ENCODE measurements at regions not wholly inside any gene's neighbourhood (a gene's known extent, or its start where the extent isn't known, plus 50 kb on each side); places are given as distances from the start of the nearest gene placed in this dataset.
"Not testable (repeated sequence)": the region's sequence is repeated elsewhere in the genome, so short reads cannot be mapped to it uniquely, and the experiment has no call there.

- no peaks in the 10 kb centered on the region for H3K4me1 Mint-ChIP-seq
- peaks cover 16% of the 10 kb centered on the region for H3K9me3 Mint-ChIP-seq
- H3K36me3 Mint-ChIP-seq = no peaks in the 10 kb centered on the region
- no peak overlapping the region for H3K27ac Mint-ChIP-seq
- H3K27me3 Mint-ChIP-seq = peaks cover 11% of the 10 kb centered on the region
- no peak overlapping the region for H3K4me3 Mint-ChIP-seq
These were observed 285.2 kb upstream of the ATP10A start for GRCh38 chr15:26148156-26148860.

- peaks cover 9% of the 10 kb centered on the region for H3K27me3 Mint-ChIP-seq
- no peak overlapping the region for H3K27ac Mint-ChIP-seq
- peaks cover 6% of the 10 kb centered on the region for H3K9me3 Mint-ChIP-seq
- no peaks in the 10 kb centered on the region for H3K4me1 Mint-ChIP-seq
- H3K36me3 Mint-ChIP-seq = no peaks in the 10 kb centered on the region
- no peak overlapping the region for H3K4me3 Mint-ChIP-seq
These were observed 283.1 kb upstream of the ATP10A start for GRCh38 chr15:26146202-26146601.

GRCh38 chr15:26145796-26146195 lies 282.7 kb upstream of the ATP10A start:
- Mint-ChIP-seq H3K36me3 (no peaks in the 10 kb centered on the region), H3K4me1 (no peaks in the 10 kb centered on the region), H3K9me3 (peaks cover 6% of the 10 kb centered on the region), H3K27ac (no peak overlapping the region), H3K4me3 (no peak overlapping the region), H3K27me3 (peaks cover 9% of the 10 kb centered on the region)

GRCh38 chr15:26144836-26145235 lies 281.7 kb upstream of the ATP10A start:
- Mint-ChIP-seq H3K27me3 (peaks cover 9% of the 10 kb centered on the region), H3K9me3 (peaks cover 2% of the 10 kb centered on the region), H3K36me3 (no peaks in the 10 kb centered on the region), H3K27ac (no peak overlapping the region), H3K4me3 (no peak overlapping the region), H3K4me1 (no peaks in the 10 kb centered on the region)

- Mint-ChIP-seq H3K4me1 (no peaks in the 10 kb centered on the region), H3K4me3 (no peak overlapping the region), H3K9me3 (no peaks in the 10 kb centered on the region), H3K27me3 (peaks cover 10% of the 10 kb centered on the region), H3K27ac (no peak overlapping the region), H3K36me3 (no peaks in the 10 kb centered on the region)
These were observed 280.1 kb upstream of the ATP10A start for GRCh38 chr15:26143221-26143620.

- H3K4me1 Mint-ChIP-seq = no peaks in the 10 kb centered on the region
- no peak overlapping the region for H3K4me3 Mint-ChIP-seq
- H3K27ac Mint-ChIP-seq = no peak overlapping the region
- no peaks in the 10 kb centered on the region for H3K36me3 Mint-ChIP-seq
- peaks cover 17% of the 10 kb centered on the region for H3K27me3 Mint-ChIP-seq
- H3K9me3 Mint-ChIP-seq = no peaks in the 10 kb centered on the region
These were observed 271.7 kb upstream of the ATP10A start for GRCh38 chr15:26134812-26135211.

- Mint-ChIP-seq H3K36me3 (no peaks in the 10 kb centered on the region), H3K4me1 (no peaks in the 10 kb centered on the region), H3K9me3 (no peaks in the 10 kb centered on the region), H3K4me3 (no peak overlapping the region), H3K27ac (no peak overlapping the region), H3K27me3 (peaks cover 14% of the 10 kb centered on the region)
These were observed 271.0 kb upstream of the ATP10A start for GRCh38 chr15:26134152-26134551.

GRCh38 chr15:26132811-26133210 lies 269.7 kb upstream of the ATP10A start:
- peaks cover 14% of the 10 kb centered on the region for H3K27me3 Mint-ChIP-seq
- no peaks in the 10 kb centered on the region for H3K36me3 Mint-ChIP-seq
- H3K9me3 Mint-ChIP-seq = no peaks in the 10 kb centered on the region
- H3K27ac Mint-ChIP-seq = no peak overlapping the region
- no peaks in the 10 kb centered on the region for H3K4me1 Mint-ChIP-seq
- no peak overlapping the region for H3K4me3 Mint-ChIP-seq

GRCh38 chr15:26129852-26130251 lies 266.7 kb upstream of the ATP10A start:
- Mint-ChIP-seq H3K27me3 (peaks cover 13% of the 10 kb centered on the region), H3K27ac (no peak overlapping the region), H3K4me1 (no peaks in the 10 kb centered on the region), H3K9me3 (no peaks in the 10 kb centered on the region), H3K36me3 (no peaks in the 10 kb centered on the region), H3K4me3 (no peak overlapping the region)

- H3K9me3 Mint-ChIP-seq = no peaks in the 10 kb centered on the region
- no peaks in the 10 kb centered on the region for H3K4me1 Mint-ChIP-seq
- H3K27me3 Mint-ChIP-seq = peaks cover 12% of the 10 kb centered on the region
- H3K36me3 Mint-ChIP-seq = no peaks in the 10 kb centered on the region
- H3K27ac Mint-ChIP-seq = no peak overlapping the region
- H3K4me3 Mint-ChIP-seq = no peak overlapping the region
These were observed 265.5 kb upstream of the ATP10A start for GRCh38 chr15:26128611-26129140.

GRCh38 chr15:26126819-26127387 lies 263.8 kb upstream of the ATP10A start:
- H3K4me3 Mint-ChIP-seq = no peak overlapping the region
- H3K36me3 Mint-ChIP-seq = no peaks in the 10 kb centered on the region
- H3K27ac Mint-ChIP-seq = no peak overlapping the region

GRCh38 chr15:26126070-26126469 lies 262.9 kb upstream of the ATP10A start:
- no peak overlapping the region for H3K4me3 Mint-ChIP-seq
- H3K9me3 Mint-ChIP-seq = no peaks in the 10 kb centered on the region
- H3K27me3 Mint-ChIP-seq = peaks cover 7% of the 10 kb centered on the region
- H3K27ac Mint-ChIP-seq = no peak overlapping the region
- no peaks in the 10 kb centered on the region for H3K4me1 Mint-ChIP-seq
- H3K36me3 Mint-ChIP-seq = no peaks in the 10 kb centered on the region

More at GRCh38 chr15:26126819-26127387, 263.8 kb upstream of the ATP10A start:
- H3K9me3 Mint-ChIP-seq = no peaks in the 10 kb centered on the region
- H3K4me1 Mint-ChIP-seq = no peaks in the 10 kb centered on the region
- H3K27me3 Mint-ChIP-seq = peaks cover 8% of the 10 kb centered on the region

GRCh38 chr15:26125664-26126063 lies 262.5 kb upstream of the ATP10A start:
- no peaks in the 10 kb centered on the region for H3K9me3 Mint-ChIP-seq
- peaks cover 7% of the 10 kb centered on the region for H3K27me3 Mint-ChIP-seq
- no peak overlapping the region for H3K27ac Mint-ChIP-seq
- no peak overlapping the region for H3K4me3 Mint-ChIP-seq
- H3K4me1 Mint-ChIP-seq = no peaks in the 10 kb centered on the region
- H3K36me3 Mint-ChIP-seq = no peaks in the 10 kb centered on the region

GRCh38 chr15:26119322-26119721 lies 256.2 kb upstream of the ATP10A start:
- H3K4me3 Mint-ChIP-seq = no peak overlapping the region
- no peaks in the 10 kb centered on the region for H3K36me3 Mint-ChIP-seq
- H3K27me3 Mint-ChIP-seq = no peaks in the 10 kb centered on the region
- no peaks in the 10 kb centered on the region for H3K4me1 Mint-ChIP-seq
- no peaks in the 10 kb centered on the region for H3K9me3 Mint-ChIP-seq
- H3K27ac Mint-ChIP-seq = no peak overlapping the region

- Mint-ChIP-seq H3K27ac (no peak overlapping the region), H3K4me1 (no peaks in the 10 kb centered on the region), H3K27me3 (no peaks in the 10 kb centered on the region), H3K9me3 (no peaks in the 10 kb centered on the region), H3K36me3 (no peaks in the 10 kb centered on the region), H3K4me3 (no peak overlapping the region)
These were observed 252.3 kb upstream of the ATP10A start for GRCh38 chr15:26115229-26115943.

- H3K4me3 Mint-ChIP-seq, H3K4me1 Mint-ChIP-seq, H3K27ac Mint-ChIP-seq, H3K9me3 Mint-ChIP-seq, H3K27me3 Mint-ChIP-seq, H3K36me3 Mint-ChIP-seq: not testable (repeated sequence)
These were observed 251.0 kb upstream of the ATP10A start for GRCh38 chr15:26114128-26114527.
